ENCODE measurements at regions not wholly inside any gene's neighbourhood (a gene's known extent, or its start where the extent isn't known, plus 50 kb on each side); places are given as distances from the start of the nearest gene placed in this dataset.

- Histone ChIP-seq H3K9ac (ENCODE audit: low read length) (no peak overlapping the region), H3K9me3 (ENCODE audit: control insufficient read depth, insufficient read depth, low read depth, low read length) (no peaks in the 10 kb centered on the region), H3K27me3 (ENCODE audit: control insufficient read depth, insufficient read depth, low read length) (no peaks in the 10 kb centered on the region), H3K36me3 (ENCODE audit: control insufficient read depth, insufficient read depth, low read length) (no peaks in the 10 kb centered on the region), H3K27ac (ENCODE audit: low read depth, low read length) (no peak overlapping the region), H3K4me1 (ENCODE audit: control insufficient read depth, insufficient read depth, low read length) (peaks cover 5% of the 10 kb centered on the region; the same call in 1 of the 2 replicates), H3K4me3 (ENCODE audit: low read depth, low read length) (no peak overlapping the region)
Observed at GRCh38 chr18:35770376-35771014, 189.0 kb downstream of the GALNT1 start.

- H3K27me3 ChIP-seq (ENCODE audit: control insufficient read depth, insufficient read depth, low read length), result no peaks in the 10 kb centered on the region
Observed at GRCh38 chr18:35771172-35771571, 189.6 kb downstream of the GALNT1 start.

GRCh38 chr18:35775887-35776286 is 194.3 kb downstream of the GALNT1 start:
- Histone ChIP-seq H3K27me3 (ENCODE audit: control insufficient read depth, insufficient read depth, low read length) (no peaks in the 10 kb centered on the region), H3K36me3 (ENCODE audit: control insufficient read depth, insufficient read depth, low read length) (no peaks in the 10 kb centered on the region), H3K9ac (ENCODE audit: low read length) (no peak overlapping the region), H3K9me3 (ENCODE audit: control insufficient read depth, insufficient read depth, low read depth, low read length) (no peaks in the 10 kb centered on the region), H3K4me1 (ENCODE audit: control insufficient read depth, insufficient read depth, low read length) (peaks cover 9% of the 10 kb centered on the region; the same call in 1 of the 2 replicates), H3K4me3 (ENCODE audit: low read depth, low read length) (no peak overlapping the region), H3K27ac (ENCODE audit: low read depth, low read length) (no peak overlapping the region)

More at GRCh38 chr18:35771172-35771571, 189.6 kb downstream of the GALNT1 start:
- H3K4me3 ChIP-seq (ENCODE audit: low read depth, low read length), result no peak overlapping the region
- no peak overlapping the region for H3K27ac ChIP-seq (ENCODE audit: low read depth, low read length)
- H3K4me1 ChIP-seq (ENCODE audit: control insufficient read depth, insufficient read depth, low read length), result peaks cover 5% of the 10 kb centered on the region; the same call in 1 of the 2 replicates
- H3K9me3 ChIP-seq (ENCODE audit: control insufficient read depth, insufficient read depth, low read depth, low read length), result no peaks in the 10 kb centered on the region
- no peaks in the 10 kb centered on the region for H3K36me3 ChIP-seq (ENCODE audit: control insufficient read depth, insufficient read depth, low read length)
- no peak overlapping the region for H3K9ac ChIP-seq (ENCODE audit: low read length)

- Histone ChIP-seq H3K4me1 (ENCODE audit: control insufficient read depth, insufficient read depth, low read length) (0 out of 2 replicates have a peak, but pooled peaks cover 7% of the 10 kb centered on the region), H3K4me3 (ENCODE audit: low read depth, low read length) (no peak overlapping the region), H3K9ac (ENCODE audit: low read length) (no peak overlapping the region), H3K9me3 (ENCODE audit: control insufficient read depth, insufficient read depth, low read depth, low read length) (no peaks in the 10 kb centered on the region), H3K27me3 (ENCODE audit: control insufficient read depth, insufficient read depth, low read length) (no peaks in the 10 kb centered on the region), H3K36me3 (ENCODE audit: control insufficient read depth, insufficient read depth, low read length) (no peaks in the 10 kb centered on the region), H3K27ac (ENCODE audit: low read depth, low read length) (no peak overlapping the region)
Observed at GRCh38 chr18:35776473-35776872, 194.9 kb downstream of the GALNT1 start.

- H3K9ac ChIP-seq (ENCODE audit: low read length), result no peak overlapping the region
- peaks cover 8% of the 10 kb centered on the region; the same call in 1 of the 2 replicates for H3K4me1 ChIP-seq (ENCODE audit: control insufficient read depth, insufficient read depth, low read length)
- H3K9me3 ChIP-seq (ENCODE audit: control insufficient read depth, insufficient read depth, low read depth, low read length), result no peaks in the 10 kb centered on the region
- H3K4me3 ChIP-seq (ENCODE audit: low read depth, low read length), result no peak overlapping the region
- no peaks in the 10 kb centered on the region for H3K36me3 ChIP-seq (ENCODE audit: control insufficient read depth, insufficient read depth, low read length)
- H3K27me3 ChIP-seq (ENCODE audit: control insufficient read depth, insufficient read depth, low read length), result no peaks in the 10 kb centered on the region
- H3K27ac ChIP-seq (ENCODE audit: low read depth, low read length), result no peak overlapping the region
Observed at GRCh38 chr18:35777039-35777438, 195.4 kb upstream of the RMP24 start.

- H3K9me3 ChIP-seq (ENCODE audit: control insufficient read depth, insufficient read depth, low read depth, low read length), result no peaks in the 10 kb centered on the region
- peaks cover 19% of the 10 kb centered on the region for H3K4me1 ChIP-seq (ENCODE audit: control insufficient read depth, insufficient read depth, low read length)
- H3K9ac ChIP-seq (ENCODE audit: low read length), result no peak overlapping the region
- H3K27ac ChIP-seq (ENCODE audit: low read depth, low read length), result no peak overlapping the region
- H3K36me3 ChIP-seq (ENCODE audit: control insufficient read depth, insufficient read depth, low read length), result no peaks in the 10 kb centered on the region
- no peaks in the 10 kb centered on the region for H3K27me3 ChIP-seq (ENCODE audit: control insufficient read depth, insufficient read depth, low read length)
- H3K4me3 ChIP-seq (ENCODE audit: low read depth, low read length), result no peak overlapping the region
Observed at GRCh38 chr18:35778850-35779627, 193.4 kb upstream of the RMP24 start.

- H3K9me3 ChIP-seq (ENCODE audit: control insufficient read depth, insufficient read depth, low read depth, low read length), result no peaks in the 10 kb centered on the region
Observed at GRCh38 chr18:35780937-35781336, 191.5 kb upstream of the RMP24 start.

GRCh38 chr18:35782926-35783325 is 189.6 kb upstream of the RMP24 start:
- no peaks in the 10 kb centered on the region for H3K27me3 ChIP-seq (ENCODE audit: control insufficient read depth, insufficient read depth, low read length)
- no peak overlapping the region for H3K27ac ChIP-seq (ENCODE audit: low read depth, low read length)
- no peaks in the 10 kb centered on the region for H3K36me3 ChIP-seq (ENCODE audit: control insufficient read depth, insufficient read depth, low read length)
- H3K4me1 ChIP-seq (ENCODE audit: control insufficient read depth, insufficient read depth, low read length), result peaks cover 14% of the 10 kb centered on the region
- H3K4me3 ChIP-seq (ENCODE audit: low read depth, low read length), result no peak overlapping the region
- no peak overlapping the region for H3K9ac ChIP-seq (ENCODE audit: low read length)
- H3K9me3 ChIP-seq (ENCODE audit: control insufficient read depth, insufficient read depth, low read depth, low read length), result no peaks in the 10 kb centered on the region

More at GRCh38 chr18:35780937-35781336, 191.5 kb upstream of the RMP24 start:
- Histone ChIP-seq H3K36me3 (ENCODE audit: control insufficient read depth, insufficient read depth, low read length) (no peaks in the 10 kb centered on the region), H3K27me3 (ENCODE audit: control insufficient read depth, insufficient read depth, low read length) (no peaks in the 10 kb centered on the region), H3K4me1 (ENCODE audit: control insufficient read depth, insufficient read depth, low read length) (peaks cover 19% of the 10 kb centered on the region), H3K4me3 (ENCODE audit: low read depth, low read length) (no peak overlapping the region), H3K9ac (ENCODE audit: low read length) (no peak overlapping the region), H3K27ac (ENCODE audit: low read depth, low read length) (no peak overlapping the region)

- Histone ChIP-seq H3K27ac (ENCODE audit: low read depth, low read length) (no peak overlapping the region), H3K9me3 (ENCODE audit: control insufficient read depth, insufficient read depth, low read depth, low read length) (0 out of 2 replicates have a peak, but pooled peaks cover 6% of the 10 kb centered on the region), H3K27me3 (ENCODE audit: control insufficient read depth, insufficient read depth, low read length) (no peaks in the 10 kb centered on the region), H3K36me3 (ENCODE audit: control insufficient read depth, insufficient read depth, low read length) (no peaks in the 10 kb centered on the region), H3K4me3 (ENCODE audit: low read depth, low read length) (no peak overlapping the region), H3K4me1 (ENCODE audit: control insufficient read depth, insufficient read depth, low read length) (peaks cover 11% of the 10 kb centered on the region), H3K9ac (ENCODE audit: low read length) (no peak overlapping the region)
Observed at GRCh38 chr18:35786365-35787042, 186.0 kb upstream of the RMP24 start.

GRCh38 chr18:35789543-35789942 is 182.9 kb upstream of the RMP24 start:
- H3K9me3 ChIP-seq (ENCODE audit: control insufficient read depth, insufficient read depth, low read depth, low read length), result 0 out of 2 replicates have a peak, but pooled peaks cover 6% of the 10 kb centered on the region
- no peaks in the 10 kb centered on the region for H3K36me3 ChIP-seq (ENCODE audit: control insufficient read depth, insufficient read depth, low read length)
- H3K4me3 ChIP-seq (ENCODE audit: low read depth, low read length), result no peak overlapping the region
- no peak overlapping the region for H3K9ac ChIP-seq (ENCODE audit: low read length)
- H3K4me1 ChIP-seq (ENCODE audit: control insufficient read depth, insufficient read depth, low read length), result no peaks in the 10 kb centered on the region
- H3K27me3 ChIP-seq (ENCODE audit: control insufficient read depth, insufficient read depth, low read length), result no peaks in the 10 kb centered on the region
- no peak overlapping the region for H3K27ac ChIP-seq (ENCODE audit: low read depth, low read length)

- Histone ChIP-seq H3K9me3 (ENCODE audit: control insufficient read depth, insufficient read depth, low read depth, low read length) (no peaks in the 10 kb centered on the region), H3K9ac (ENCODE audit: low read length) (no peak overlapping the region), H3K4me3 (ENCODE audit: low read depth, low read length) (no peak overlapping the region), H3K4me1 (ENCODE audit: control insufficient read depth, insufficient read depth, low read length) (no peaks in the 10 kb centered on the region), H3K27me3 (ENCODE audit: control insufficient read depth, insufficient read depth, low read length) (no peaks in the 10 kb centered on the region), H3K36me3 (ENCODE audit: control insufficient read depth, insufficient read depth, low read length) (no peaks in the 10 kb centered on the region), H3K27ac (ENCODE audit: low read depth, low read length) (no peak overlapping the region)
Observed at GRCh38 chr18:35797948-35798347, 174.5 kb upstream of the RMP24 start.
